HG03060 (cell line): ENCODE measurements at regions not wholly inside any gene's neighbourhood (a gene's known extent, or its start where the extent isn't known, plus 50 kb on each side); places are given as distances from the start of the nearest gene placed in this dataset.
"Not testable (repeated sequence)": the region's sequence is repeated elsewhere in the genome, so short reads cannot be mapped to it uniquely, and the experiment has no call there.

Source experiments
- ATAC-seq: cut with Tn5 transposase; IDR thresholded peaks from one replicate; pipeline ENCODE4 v1.9.1; 2021; ENCODE audit warnings: low read depth, moderate number of reproducible peaks; ENCODE audit not compliant: unreplicated experiment

DNA sequence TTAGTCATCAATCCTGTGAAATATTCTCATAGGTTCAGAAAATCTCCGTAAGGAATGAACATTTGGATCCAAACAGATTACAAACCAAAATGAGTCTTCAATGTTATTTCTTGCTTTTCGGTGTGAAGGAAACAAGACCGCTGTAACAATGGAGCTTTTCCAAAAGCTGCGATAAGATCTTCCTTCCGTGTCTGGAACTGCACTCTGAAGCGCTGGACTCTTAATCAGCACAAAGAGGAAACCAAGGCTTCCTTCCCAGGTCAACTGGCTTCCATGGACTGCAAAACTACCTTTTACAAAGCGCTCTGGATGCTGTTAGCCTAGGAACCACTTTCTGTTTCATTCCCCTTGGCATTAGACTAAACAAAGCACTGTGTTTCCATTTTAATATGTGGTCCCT, 137.9 kb upstream of the BASP1 start:
- no peak for ATAC-seq

DNA sequence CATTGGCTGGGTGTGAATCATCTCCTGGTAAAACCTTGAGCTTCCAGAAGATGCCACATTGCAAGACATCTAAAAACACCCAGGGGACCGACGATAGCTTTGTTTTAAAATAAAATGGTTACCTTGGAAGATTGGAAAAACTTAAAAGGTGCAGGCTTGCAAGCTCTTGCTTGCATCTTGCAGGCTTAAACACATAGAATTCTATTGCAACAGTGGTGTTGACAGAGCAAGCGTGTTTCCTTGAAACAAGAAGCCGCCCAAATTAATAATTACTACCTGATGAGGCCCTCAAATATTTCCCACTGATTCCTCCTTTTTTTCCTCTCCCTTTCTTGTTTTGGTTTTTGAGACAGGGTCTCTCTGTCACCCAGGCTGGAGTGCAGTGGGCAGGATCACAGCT, 137.1 kb upstream of the BASP1 start:
- ATAC-seq: no peak

DNA sequence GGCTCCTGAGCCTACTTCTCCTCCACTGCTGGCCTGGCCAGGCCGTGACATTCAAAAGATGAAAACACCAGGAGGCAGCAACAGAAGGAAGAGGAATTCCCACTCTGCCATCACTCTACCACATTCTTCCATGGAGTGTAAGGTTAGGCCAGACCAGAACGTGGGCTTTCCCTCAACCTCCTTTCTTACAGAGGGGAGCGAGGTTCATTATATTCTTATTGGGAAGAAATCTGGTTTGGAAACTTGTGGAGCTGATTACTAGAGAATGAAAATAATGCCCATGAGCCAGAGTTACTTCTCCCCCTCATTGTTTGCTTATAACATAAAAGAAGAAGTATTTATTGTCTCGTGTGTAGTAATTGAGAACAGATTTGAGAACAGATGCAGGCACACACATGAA, 136.3 kb upstream of the BASP1 start:
- ATAC-seq: no peak

DNA sequence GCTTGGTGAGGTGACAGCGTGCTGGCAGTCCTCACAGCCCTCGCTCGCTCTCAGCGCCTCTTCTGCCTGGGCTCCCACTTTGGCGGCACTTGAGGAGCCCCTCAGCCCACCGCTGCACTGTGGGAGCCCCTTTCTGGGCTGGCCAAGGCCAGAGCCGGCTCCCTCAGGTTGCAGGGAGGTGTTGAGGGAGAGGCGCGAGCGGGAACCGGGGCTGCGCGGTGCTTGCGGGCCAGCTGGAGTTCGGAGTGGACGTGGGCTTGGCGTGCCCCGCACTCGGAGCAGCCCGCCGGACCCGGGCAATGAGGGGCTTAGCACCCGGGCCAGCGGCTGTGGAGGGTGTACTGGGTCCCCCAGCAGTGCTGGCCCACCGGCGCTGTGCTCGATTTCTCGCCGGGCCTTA, 134.2 kb upstream of the BASP1 start:
- not testable (repeated sequence) for ATAC-seq

DNA sequence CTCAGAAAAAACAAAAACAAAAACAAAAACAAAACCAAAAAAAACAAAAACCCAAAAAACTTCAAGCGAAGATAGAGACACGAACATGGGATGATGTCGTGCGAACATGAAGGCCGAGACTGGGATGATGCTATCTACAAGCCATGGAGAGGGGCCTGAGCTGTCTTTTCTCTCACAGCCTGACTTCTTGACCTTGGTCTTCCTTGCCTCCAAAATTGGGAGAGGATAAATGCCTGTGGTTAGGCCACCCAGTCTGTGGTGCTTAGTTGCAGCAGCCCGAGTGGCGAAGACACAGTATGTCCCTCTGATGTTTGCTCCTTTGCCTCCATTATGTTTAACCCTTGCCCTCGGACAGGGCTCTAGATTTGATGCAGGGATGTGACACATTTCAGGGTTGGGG, 130.4 kb upstream of the BASP1 start:
- no peak for ATAC-seq

DNA sequence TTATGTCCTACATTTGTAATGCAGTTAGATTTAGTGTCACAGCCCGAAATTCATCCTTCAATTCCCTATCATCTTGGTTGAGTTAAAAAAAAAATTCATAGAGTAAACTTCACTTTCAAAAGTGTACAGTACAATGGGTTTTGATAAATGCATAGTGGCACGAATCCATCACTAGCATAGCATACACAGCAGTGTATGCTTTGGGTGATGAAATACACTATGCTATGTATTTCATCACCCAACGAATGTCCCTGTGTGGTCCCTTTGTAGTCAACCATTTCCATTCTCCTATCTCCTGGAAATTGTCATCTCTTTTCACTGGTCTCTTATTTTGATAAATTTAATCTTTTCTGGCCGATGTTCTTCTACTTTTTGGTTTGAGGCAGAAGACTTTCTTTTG, 129.4 kb upstream of the BASP1 start:
- no peak for ATAC-seq

DNA sequence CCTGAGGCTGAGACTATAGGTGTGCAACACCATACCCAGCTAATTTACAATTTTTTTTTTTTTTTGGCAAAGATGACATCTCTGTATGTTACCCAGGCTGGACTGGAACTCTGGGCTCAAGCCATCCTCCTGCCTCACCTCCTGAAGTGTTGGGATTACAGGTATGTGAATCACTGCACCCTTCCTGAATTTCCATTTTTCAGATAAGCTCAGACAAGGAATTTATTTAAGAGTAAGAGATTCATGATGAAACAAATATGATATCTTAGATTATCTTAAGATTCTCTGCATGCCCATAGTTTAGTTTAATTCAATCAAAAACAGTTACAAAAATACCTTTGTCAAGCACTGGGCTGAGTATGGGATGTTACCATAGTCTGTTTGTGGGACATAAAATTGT, 128.4 kb upstream of the BASP1 start:
- no peak for ATAC-seq

DNA sequence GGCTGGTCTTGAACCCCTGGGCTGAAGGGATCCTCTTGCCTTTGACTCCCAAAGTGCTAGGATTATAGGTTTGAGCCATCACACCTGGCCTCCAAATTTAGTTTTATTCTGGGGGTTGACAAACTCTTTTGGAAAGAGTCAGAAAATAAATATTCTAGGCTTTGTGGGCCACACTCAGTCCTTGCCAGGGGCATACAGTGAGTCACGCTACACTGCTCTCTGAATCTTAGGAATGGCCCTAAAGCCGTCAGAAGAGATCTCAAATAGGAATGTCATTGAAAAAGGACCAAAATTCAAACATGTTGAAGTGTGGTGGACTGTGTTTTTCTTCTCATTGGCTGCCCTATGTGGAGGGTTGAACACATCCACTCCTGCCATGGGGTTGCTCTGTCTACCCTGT, 127.7 kb upstream of the BASP1 start:
- ATAC-seq: no peak

DNA sequence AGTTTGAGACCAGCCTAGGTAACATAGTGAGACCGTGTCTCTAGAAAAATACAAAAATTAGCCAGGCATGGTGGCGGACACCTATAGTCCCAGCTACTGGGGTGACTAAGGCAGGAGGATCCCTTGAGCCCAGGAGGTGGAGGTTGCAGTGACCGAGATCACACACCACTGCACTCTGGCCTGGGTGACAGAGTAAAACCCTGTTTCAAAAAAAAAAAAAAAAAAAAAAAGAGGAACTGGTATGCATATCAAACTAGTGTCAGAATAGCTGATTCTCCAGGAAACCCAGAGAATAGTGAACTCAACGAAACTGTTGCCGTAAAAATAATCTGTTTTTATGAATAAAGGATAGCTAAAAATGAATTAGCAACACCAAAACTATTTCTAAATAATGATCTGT, 126.6 kb upstream of the BASP1 start:
- ATAC-seq: no peak

DNA sequence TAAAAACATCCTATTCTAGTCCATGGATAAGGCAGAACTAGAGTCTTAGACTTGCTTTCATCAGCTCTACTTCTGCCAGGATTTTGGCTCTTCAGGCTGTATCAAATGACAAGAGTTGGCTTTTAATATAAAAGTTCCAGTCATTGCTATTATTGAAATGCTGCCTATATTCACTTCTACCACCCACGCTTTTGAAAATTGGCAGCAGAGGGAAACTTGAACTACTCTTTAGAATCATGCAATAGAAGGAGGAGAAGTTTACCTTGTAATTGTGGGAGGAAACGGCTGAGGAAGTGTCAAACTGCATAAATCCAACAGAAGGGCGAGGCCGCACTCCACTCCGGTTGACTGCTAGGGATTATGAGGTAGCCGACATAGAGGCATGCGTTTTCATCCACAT, 122.6 kb upstream of the BASP1 start:
- no peak for ATAC-seq

DNA sequence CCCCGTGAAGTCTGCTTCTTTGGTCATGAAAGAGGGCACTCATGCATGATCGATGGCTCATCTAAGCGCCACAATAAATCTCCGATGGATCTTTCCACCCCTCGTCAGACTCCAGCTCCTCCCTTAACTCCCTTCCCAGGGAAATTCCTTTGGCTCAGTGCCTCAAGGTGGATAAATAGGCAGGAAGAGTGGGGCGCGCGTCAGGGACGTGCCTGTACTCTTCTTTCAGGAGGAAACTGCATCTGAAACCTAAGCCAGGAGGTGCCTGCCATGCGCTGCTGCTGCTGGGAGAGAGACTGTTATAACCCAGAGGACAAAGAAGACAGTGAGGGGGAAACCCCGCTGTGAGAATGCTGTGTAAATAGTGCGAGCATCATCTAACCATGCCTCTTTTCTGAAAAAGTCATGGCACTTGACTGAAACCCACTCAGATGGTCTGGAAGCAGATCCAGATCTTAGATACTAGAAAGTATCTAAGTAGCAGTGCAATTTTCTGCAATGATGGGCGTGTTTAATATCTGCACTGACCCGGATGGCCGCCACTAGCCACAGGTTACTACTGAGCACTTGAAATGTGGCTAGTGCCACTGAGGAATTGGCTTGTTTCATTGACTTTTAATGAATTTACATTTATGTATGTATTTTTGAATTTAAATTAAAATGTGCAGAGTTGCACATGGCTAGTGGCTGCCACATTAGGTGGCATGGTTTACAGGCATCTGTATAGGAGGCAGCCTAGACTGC, 120.3 kb upstream of the BASP1 start:
- ATAC-seq: no peak

DNA sequence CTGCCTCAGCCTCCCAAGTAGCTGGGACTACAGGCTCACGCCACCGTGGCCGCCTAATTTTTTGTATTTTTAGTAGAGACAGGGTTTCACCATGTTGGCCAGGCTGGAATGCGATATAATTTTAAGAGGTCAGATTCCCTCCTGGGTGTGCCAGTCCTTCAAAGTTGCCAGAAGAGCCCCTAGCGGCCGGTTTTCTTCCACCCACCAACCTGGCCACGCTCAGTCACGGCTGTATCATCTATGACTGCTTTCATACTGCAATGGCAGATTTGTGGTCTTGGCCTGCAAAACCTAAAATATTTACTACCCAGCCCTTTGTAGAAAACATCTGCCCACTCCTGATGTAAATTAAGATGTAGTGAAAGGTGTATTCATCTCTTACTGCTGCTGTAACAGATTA, 117.5 kb upstream of the BASP1 start:
- ATAC-seq: no peak

DNA sequence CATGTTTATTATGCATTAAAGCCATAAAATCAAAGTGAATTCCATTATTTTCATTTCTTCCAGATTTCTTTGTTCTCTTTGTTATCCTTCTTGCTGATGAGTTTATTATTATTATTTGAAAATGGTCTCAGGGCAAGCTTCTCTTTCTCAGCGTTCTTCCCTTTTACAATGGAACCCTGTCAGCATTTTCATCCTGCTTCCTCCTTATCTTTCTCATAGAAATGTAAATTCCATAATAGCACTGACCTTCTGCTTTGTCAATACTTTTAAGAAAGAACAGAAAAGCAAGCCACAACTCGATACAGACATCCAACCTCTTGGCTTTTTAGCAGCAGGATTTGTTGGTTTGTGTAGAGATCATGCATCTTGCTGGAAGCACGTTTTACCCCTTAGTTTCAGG, 114.0 kb upstream of the BASP1 start:
- ATAC-seq: no peak

DNA sequence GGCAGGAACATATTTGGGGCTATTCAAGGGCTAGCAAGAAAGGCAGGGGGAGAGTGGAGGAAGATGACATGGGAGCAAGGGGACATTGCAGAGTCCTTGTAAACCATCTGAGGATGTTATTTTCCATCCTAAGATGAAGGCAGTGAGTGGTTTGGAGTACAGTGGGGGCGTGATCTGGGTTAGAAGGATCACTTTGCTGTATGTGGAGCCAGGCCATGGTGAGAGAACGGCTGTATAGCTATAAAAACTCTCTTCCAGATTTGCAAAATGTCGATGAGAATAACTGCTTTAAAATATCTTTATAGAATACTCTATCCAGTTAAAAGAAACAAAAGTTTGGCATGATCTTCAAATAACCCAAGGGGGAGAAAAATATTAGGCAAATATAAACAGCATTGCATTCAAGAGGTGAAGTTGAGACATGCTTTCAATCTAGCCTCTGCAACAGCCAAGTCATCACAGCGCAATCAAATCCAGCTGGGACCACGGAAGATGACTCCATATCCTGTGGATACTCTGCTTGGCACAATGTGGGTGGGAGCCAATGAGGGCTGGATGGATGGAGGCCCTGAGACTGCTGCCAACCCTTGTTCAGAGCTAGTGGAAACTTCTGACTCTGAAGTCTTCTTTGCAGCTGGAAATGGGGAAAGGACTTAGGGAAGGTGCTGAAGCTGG, 111.5 kb upstream of the BASP1 start:
- ATAC-seq: no peak

DNA sequence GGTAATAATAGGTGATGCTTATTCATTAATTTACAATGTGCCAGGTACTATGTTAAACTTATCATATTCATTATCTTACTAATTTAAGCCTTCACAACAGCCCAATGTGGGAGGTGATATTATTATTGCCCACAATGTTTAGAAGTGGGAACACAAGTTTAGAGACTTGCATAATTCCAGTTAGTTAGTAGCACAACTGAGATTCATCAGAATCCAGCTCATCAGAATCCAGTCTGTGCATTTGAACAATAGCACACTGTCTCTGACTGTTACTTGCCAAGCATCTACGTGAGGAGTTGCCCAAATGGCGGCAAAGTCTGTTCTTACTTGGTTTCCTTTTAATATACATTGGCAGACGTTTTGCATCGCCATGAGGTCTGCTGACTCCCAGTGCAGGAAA, 110.9 kb upstream of the BASP1 start:
- no peak for ATAC-seq

DNA sequence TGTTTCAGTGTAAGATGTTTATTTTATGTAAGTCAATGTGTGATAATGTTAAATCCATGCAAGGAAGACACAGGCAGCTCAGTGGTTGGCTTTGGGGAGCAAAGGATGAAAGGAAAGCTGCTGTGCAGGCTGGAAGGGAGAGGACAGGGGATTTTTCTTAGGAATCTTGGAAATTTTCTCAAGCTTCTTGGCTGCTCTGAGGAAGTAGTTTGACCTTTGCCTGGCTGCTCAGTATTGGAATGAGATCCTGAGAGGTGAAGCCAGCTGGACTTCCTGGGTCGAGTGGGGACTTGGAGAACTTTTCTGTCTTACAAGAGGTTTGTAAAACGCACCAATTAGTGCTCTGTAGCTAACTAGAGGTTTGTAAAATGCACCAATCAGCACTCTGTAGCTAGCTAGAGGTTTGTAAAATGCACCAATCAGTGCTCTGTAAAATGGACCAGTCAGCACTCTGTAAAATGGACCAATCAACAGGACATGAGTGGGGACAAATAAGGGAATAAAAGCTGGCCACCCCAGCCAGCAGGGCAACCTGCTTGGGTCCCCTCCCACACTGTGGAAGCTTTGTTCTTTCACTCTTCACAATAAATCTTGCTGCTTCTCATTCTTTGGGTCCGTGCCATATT, 105.2 kb upstream of the BASP1 start:
- not testable (repeated sequence) for ATAC-seq

DNA sequence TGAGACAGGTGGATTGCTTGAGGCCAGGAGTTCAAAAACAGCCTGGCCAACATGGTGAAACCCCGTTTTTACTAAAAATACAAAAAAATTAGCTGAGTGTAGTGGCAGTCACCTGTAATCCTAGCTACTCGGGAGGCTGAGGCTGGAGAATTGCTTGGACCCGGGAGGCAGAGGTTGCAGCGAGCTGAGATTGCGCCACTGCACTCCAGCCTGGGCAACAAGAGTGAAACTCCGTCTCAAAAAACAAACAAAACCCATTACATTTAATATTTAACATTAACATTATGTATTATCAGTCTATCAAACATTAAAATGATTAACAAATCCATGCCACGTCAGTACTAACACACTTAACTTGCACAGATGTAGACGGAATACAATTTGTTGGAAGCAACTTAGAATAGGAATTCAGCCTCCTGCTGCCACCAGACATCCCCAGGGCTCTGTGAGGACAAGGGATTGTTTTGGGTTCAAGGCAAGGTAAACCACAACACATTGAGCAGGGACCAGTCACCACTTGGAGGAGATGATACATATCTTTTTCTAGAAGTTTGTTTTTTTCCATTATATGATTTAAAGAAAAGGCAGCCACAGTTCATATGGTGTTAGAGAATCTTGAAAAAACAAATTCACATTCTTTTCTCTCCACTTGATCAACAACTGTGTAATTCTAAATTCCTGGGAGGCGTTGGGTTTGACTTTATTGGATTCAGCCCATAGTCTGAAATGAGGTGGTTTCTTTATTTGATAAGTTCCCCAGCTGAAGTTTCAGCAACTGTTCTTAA, 104.1 kb upstream of the BASP1 start:
- ATAC-seq: no peak

DNA sequence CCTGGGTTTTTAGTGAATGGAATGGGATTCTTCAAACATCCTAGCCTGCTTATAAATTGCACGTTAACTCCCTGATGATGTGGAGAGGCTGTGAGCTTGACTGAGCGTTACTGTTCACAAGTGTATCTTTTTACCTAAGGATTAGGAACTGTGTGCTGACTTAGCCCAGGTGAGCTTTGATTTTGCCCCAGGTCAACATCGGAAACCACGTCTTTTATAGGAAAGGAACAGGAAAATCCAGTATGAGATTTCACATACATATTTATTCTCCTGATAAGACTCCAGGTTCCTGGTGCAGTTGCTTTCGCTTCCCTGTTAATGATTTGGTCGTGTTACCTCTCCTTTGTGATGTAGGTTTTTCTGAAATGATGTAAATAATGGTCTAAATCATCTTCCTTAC, 103.2 kb upstream of the BASP1 start:
- ATAC-seq: no peak

DNA sequence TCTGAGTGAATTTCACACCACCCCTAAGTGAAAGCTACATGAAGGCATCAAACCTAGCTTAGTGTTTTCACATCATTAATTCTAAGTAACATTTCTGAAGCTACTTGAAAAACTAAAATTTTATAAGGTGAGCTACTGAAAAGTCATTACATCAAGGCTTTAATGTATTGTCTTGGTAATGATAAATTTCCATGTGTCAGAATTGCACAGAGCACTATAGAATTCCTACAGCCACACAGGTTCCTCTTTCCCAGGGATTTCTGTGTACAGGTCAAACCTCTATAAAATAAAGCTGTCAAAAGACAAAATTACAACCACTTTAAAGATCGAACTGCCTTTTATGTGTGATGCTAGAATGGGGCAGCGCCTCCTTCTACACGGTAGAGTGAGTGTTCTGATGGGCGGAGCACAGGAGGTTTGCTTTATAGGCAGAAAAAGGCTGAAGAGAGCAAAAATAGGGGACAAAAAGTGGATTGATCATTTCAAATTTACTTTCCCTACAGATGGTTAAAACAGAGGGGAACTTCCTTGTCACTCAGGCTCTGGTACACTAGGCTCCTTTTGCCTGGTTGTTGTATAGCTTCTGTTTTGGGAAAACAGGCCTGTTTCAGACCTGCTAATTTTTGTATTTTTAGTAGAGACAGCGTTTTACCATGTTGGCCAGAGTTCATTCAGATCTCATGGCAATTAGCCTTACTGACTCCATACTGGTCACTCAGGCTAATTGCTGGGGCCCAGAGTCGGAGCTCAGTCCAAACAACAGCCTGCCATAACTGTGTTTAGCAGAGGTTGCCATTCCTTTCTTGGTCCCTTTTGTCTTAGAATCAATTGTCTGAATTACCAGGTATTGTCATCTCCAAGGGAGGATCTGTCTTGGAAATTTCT, 102.5 kb upstream of the BASP1 start:
- no peak for ATAC-seq

DNA sequence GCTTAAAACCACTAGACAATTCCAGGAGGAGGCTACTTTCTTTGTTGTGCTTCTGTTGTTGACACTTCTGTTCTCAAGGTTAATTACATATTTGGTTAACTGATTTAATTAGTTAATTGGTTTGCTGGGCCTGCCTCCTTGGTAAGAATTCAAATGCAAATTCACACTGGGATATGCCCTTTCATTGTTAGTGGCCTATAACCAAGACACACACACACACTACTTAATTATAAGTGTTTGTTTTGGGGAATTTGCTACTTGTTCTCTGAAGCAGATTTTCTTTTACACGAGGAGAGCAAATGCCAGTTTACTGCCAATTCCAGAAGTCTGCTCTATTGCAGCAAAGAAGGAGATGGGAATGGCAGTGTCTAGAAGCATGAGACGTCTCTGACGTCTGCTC, 101.6 kb upstream of the BASP1 start:
- ATAC-seq: no peak
